ENCODE measurements at regions not wholly inside any gene's neighbourhood (a gene's known extent, or its start where the extent isn't known, plus 50 kb on each side); places are given as distances from the start of the nearest gene placed in this dataset.

DNA sequence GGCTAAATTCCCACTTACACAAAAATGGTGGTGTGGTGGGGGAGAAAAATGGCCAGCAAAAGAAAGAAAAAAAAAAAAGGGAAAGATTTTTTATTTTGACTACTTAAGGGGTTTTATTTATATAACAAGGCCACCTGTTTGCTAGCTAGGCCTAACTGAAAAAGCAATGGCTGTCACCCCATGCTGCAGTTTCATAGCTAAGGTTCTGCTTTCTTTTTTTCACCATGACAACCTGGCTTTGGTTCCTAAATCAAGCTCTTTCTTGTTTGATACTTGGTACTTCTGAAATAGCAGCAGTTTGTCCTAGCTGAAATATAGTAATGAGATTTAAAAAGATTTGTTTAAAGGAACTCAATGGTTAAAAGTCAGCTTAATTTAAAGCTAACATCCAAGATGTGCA, 433.2 kb upstream of the MEX3C start:
- TF ChIP-seq BRF1 (IDR thresholded peaks at IDR 0.05; ENCODE audit: borderline replicate concordance, extremely low read depth, insufficient read length) (no peak), WHSC1 (IDR thresholded peaks at IDR 0.05; ENCODE audit: low read length) (no peak), NFXL1 (CRISPR knock-in tag; IDR thresholded peaks at IDR 0.05) (no peak), YY1 (IDR thresholded peaks at IDR 0.05; ENCODE audit: borderline replicate concordance in 1 of 3, control insufficient read depth in 1 of 3, extremely low read depth in 1 of 3, insufficient read depth in 3 of 3, insufficient read length in 1 of 3, insufficient replicate concordance in 2 of 3, low read depth in 1 of 3, low read length in 2 of 3) (no peak), ZBED1 (IDR thresholded peaks at IDR 0.05) (no peak), ZBTB17 (CRISPR knock-in tag; IDR thresholded peaks at IDR 0.05) (no peak), ZNF592 (IDR thresholded peaks at IDR 0.05) (no peak), JUNB (CRISPR knock-in tag; conservative IDR thresholded peaks at IDR 0.05) (no peak), POU5F1 (IDR thresholded peaks at IDR 0.05; ENCODE audit: borderline replicate concordance, low read depth, low read length, partially characterized antibody) (no peak), ZNF146 (CRISPR knock-in tag; IDR thresholded peaks at IDR 0.05; ENCODE audit: unreplicated experiment) (no peak), NR2F6 (CRISPR knock-in tag; IDR thresholded peaks at IDR 0.05) (no peak)
- TF ChIP-seq, protein P1, sequence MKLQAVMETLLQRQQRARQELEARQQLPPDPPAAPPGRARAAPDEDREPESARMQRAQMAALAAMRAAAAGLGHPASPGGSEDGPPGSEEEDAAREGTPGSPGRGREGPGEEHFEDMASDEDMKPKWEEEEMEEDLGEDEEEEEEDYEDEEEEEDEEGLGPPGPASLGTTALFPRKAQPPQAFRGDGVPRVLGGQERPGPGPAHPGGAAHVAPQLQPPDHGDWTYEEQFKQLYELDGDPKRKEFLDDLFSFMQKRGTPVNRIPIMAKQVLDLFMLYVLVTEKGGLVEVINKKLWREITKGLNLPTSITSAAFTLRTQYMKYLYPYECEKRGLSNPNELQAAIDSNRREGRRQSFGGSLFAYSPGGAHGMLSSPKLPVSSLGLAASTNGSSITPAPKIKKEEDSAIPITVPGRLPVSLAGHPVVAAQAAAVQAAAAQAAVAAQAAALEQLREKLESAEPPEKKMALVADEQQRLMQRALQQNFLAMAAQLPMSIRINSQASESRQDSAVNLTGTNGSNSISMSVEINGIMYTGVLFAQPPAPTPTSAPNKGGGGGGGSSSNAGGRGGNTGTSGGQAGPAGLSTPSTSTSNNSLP (IDR thresholded peaks at IDR 0.05; ENCODE audit: borderline replicate concordance, low read depth, low read length): no peak
- TF ChIP-seq, protein P2, sequence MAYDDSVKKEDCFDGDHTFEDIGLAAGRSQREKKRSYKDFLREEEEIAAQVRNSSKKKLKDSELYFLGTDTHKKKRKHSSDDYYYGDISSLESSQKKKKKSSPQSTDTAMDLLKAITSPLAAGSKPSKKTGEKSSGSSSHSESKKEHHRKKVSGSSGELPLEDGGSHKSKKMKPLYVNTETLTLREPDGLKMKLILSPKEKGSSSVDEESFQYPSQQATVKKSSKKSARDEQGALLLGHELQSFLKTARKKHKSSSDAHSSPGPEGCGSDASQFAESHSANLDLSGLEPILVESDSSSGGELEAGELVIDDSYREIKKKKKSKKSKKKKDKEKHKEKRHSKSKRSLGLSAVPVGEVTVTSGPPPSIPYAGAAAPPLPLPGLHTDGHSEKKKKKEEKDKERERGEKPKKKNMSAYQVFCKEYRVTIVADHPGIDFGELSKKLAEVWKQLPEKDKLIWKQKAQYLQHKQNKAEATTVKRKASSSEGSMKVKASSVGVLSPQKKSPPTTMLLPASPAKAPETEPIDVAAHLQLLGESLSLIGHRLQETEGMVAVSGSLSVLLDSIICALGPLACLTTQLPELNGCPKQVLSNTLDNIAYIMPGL (CRISPR knock-in tag; IDR thresholded peaks at IDR 0.05): no peak
- TF ChIP-seq, protein P3, sequence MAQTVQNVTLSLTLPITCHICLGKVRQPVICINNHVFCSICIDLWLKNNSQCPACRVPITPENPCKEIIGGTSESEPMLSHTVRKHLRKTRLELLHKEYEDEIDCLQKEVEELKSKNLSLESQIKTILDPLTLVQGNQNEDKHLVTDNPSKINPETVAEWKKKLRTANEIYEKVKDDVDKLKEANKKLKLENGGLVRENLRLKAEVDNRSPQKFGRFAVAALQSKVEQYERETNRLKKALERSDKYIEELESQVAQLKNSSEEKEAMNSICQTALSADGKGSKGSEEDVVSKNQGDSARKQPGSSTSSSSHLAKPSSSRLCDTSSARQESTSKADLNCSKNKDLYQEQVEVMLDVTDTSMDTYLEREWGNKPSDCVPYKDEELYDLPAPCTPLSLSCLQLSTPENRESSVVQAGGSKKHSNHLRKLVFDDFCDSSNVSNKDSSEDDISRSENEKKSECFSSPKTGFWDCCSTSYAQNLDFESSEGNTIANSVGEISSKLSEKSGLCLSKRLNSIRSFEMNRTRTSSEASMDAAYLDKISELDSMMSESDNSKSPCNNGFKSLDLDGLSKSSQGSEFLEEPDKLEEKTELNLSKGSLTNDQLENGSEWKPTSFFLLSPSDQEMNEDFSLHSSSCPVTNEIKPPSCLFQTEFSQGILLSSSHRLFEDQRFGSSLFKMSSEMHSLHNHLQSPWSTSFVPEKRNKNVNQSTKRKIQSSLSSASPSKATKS (CRISPR knock-in tag; IDR thresholded peaks at IDR 0.05): no peak
- ChIA-PET POLR2A (no interaction called here), CTCF (ENCODE audit: low intra/inter-chr PET ratio) (no interaction called here)
- Histone ChIP-seq H3K4me2 (ENCODE audit: insufficient read depth, low read length) (no peak overlapping the region), H3K27me3 (ENCODE audit: control insufficient read depth in 2 of 2, insufficient read depth in 2 of 2, low read length in 2 of 2) (no peaks in the 10 kb centered on the region), H3K27ac (ENCODE audit: extremely low read depth, low read depth, low read length) (no peak overlapping the region), H3K9me1 (ENCODE audit: control insufficient read depth, insufficient read depth, low read length) (no peaks in the 10 kb centered on the region), H3K36me3 (ENCODE audit: control insufficient read depth, insufficient read depth, low read length) (no peaks in the 10 kb centered on the region), H3K4me3 (no peak overlapping the region), H2AFZ (ENCODE audit: low read depth, low read length) (no peak overlapping the region), H3K9ac (ENCODE audit: insufficient read depth in 1 of 2, low read depth in 2 of 2, low read length in 2 of 2) (no peak overlapping the region), H3K9me3 (replicated peaks; ENCODE audit: control insufficient read depth, insufficient read depth, low read depth, low read length) (no peaks in the 10 kb centered on the region), H3K79me2 (ENCODE audit: control insufficient read depth, insufficient read depth, low read length) (no peaks in the 10 kb centered on the region), H3K4me1 (replicated peaks in 1 of 2; ENCODE audit: control insufficient read depth in 2 of 2, insufficient read depth in 2 of 2, low read length in 2 of 2) (no peaks in the 10 kb centered on the region), H4K20me1 (replicated peaks; ENCODE audit: control insufficient read depth, insufficient read depth, low read length) (no peaks in the 10 kb centered on the region)
- BruUV-seq (replicated peaks): no TSS peak
- intact Hi-C loops (cut with micrococcal nuclease) (no loop called here), in situ Hi-C loops (cut with MboI) (no loop called here)
- DNase-seq (ENCODE audit: extremely low read depth in 1 of 4, low spot score in 3 of 4): no peak
- no peak for FAIRE-seq
- ATAC-seq: no peak

Data from K562 (cell line).